HepG2 (cell line): ENCODE measurements at regions not wholly inside any gene's neighbourhood (a gene's known extent, or its start where the extent isn't known, plus 50 kb on each side); places are given as distances from the start of the nearest gene placed in this dataset.
A peak's percentile ranks its signal among the peaks of the same experiment; 100 is the strongest.

Experiments used
- ARID3A ChIP-seq: IDR thresholded peaks from 2 replicates; pipeline ENCODE4 v1.6.1; 2012; ENCODE audit warnings: low read depth, low read length, improper control_type of control experiment
- ASH2L ChIP-seq: fragments of 300-600, 200-600 bp; sonication (generic); IDR thresholded peaks from 2 replicates; pipeline ENCODE4 v1.7.0; 2017; ENCODE audit warnings: low read depth, mild to moderate bottlenecking, moderate library complexity, mixed read lengths, low read length; ENCODE audit not compliant: insufficient read length
- DRAP1 ChIP-seq: IDR thresholded peaks from 2 replicates; pipeline ENCODE4 v1.6.1; 2016; ENCODE audit warnings: missing genetic modification reagents, missing compliant biosample characterization
- HNF4A ChIP-seq: sonication (generic); formaldehyde crosslinking; IDR thresholded peaks from 2 replicates; pipeline ENCODE4 v1.4.0; 2020; ENCODE audit warnings: missing genetic modification reagents
- ISX ChIP-seq: sonication (generic); formaldehyde crosslinking; conservative IDR thresholded peaks from 2 replicates; pipeline ENCODE4 v1.5.0; 2020; ENCODE audit warnings: missing genetic modification reagents
- MED1 ChIP-seq: sonication (generic); formaldehyde crosslinking; IDR thresholded peaks from 2 replicates; pipeline ENCODE4 v1.4.0; 2020; ENCODE audit warnings: missing genetic modification reagents
- NR2C2 ChIP-seq: sonication (generic); formaldehyde crosslinking; IDR thresholded peaks from 2 replicates; pipeline ENCODE4 v1.4.0; 2020; ENCODE audit warnings: missing genetic modification reagents, mild to moderate bottlenecking, moderate library complexity, borderline replicate concordance
- NRL ChIP-seq: sonication (generic); formaldehyde crosslinking; IDR thresholded peaks from 2 replicates; pipeline ENCODE4 v1.5.0; 2020; ENCODE audit warnings: missing genetic modification reagents, mild to moderate bottlenecking, moderate library complexity, borderline replicate concordance
- SRSF9 ChIP-seq: fragments of 200-400 bp; formaldehyde crosslinking; IDR thresholded peaks from 2 replicates; pipeline ENCODE4 v1.6.1; 2018; ENCODE audit warnings: borderline replicate concordance, mild to moderate bottlenecking, low read depth, low read length; ENCODE audit not compliant: insufficient read depth, poor library complexity, severe bottlenecking
- TRAFD1 ChIP-seq: sonication (generic); formaldehyde crosslinking; IDR thresholded peaks from 2 replicates; pipeline ENCODE4 v1.5.1; 2020; ENCODE audit warnings: missing genetic modification reagents, mild to moderate bottlenecking, borderline replicate concordance
- ZFP37 ChIP-seq: sonication (generic); formaldehyde crosslinking; IDR thresholded peaks from 2 replicates; pipeline ENCODE4 v1.4.0; 2020; ENCODE audit warnings: missing genetic modification reagents, borderline replicate concordance
- ZNF143 ChIP-seq: sonication (generic); formaldehyde crosslinking; IDR thresholded peaks from 2 replicates; pipeline ENCODE4 v1.4.0; 2020; ENCODE audit warnings: missing genetic modification reagents
- ZNF333 ChIP-seq: sonication (generic); formaldehyde crosslinking; IDR thresholded peaks from 2 replicates; pipeline ENCODE4 v1.4.0; 2020; ENCODE audit warnings: mild to moderate bottlenecking, missing genetic modification reagents, borderline replicate concordance
- ZNF546 ChIP-seq: sonication (generic); formaldehyde crosslinking; conservative IDR thresholded peaks from 2 replicates; pipeline ENCODE4 v1.8.1; 2023; ENCODE audit warnings: mild to moderate bottlenecking, missing genetic modification reagents
- ZNF790 ChIP-seq: sonication (generic); formaldehyde crosslinking; IDR thresholded peaks from 2 replicates; pipeline ENCODE4 v1.8.0; 2022; ENCODE audit warnings: missing genetic modification reagents, mild to moderate bottlenecking, borderline replicate concordance
- ZNF816 ChIP-seq: sonication (generic); formaldehyde crosslinking; IDR thresholded peaks from 2 replicates; pipeline ENCODE4 v1.8.0; 2022; ENCODE audit warnings: missing genetic modification reagents, mild to moderate bottlenecking, borderline replicate concordance
- ZNF839 ChIP-seq: sonication (generic); formaldehyde crosslinking; IDR thresholded peaks from 2 replicates; pipeline ENCODE4 v1.4.0; 2020; ENCODE audit warnings: missing genetic modification reagents, mild to moderate bottlenecking, borderline replicate concordance
- ZSCAN9 ChIP-seq: IDR thresholded peaks from 2 replicates; pipeline ENCODE4 v1.6.1; 2016; ENCODE audit warnings: borderline replicate concordance
- TF ChIP-seq, protein P1 (sequence below): sonication (generic); formaldehyde crosslinking; IDR thresholded peaks from 2 replicates; pipeline ENCODE4 v1.8.0; 2023; ENCODE audit warnings: mild to moderate bottlenecking, missing genetic modification reagents
- TF ChIP-seq, protein P2 (sequence below): sonication (generic); formaldehyde crosslinking; IDR thresholded peaks from 2 replicates; pipeline ENCODE4 v1.9.0; 2021; ENCODE audit warnings: missing genetic modification reagents, mild to moderate bottlenecking, borderline replicate concordance
- TF ChIP-seq, protein P3 (sequence below): sonication (generic); formaldehyde crosslinking; IDR thresholded peaks from 2 replicates; pipeline ENCODE4 v1.4.0; 2020; ENCODE audit warnings: missing genetic modification reagents

DNA sequence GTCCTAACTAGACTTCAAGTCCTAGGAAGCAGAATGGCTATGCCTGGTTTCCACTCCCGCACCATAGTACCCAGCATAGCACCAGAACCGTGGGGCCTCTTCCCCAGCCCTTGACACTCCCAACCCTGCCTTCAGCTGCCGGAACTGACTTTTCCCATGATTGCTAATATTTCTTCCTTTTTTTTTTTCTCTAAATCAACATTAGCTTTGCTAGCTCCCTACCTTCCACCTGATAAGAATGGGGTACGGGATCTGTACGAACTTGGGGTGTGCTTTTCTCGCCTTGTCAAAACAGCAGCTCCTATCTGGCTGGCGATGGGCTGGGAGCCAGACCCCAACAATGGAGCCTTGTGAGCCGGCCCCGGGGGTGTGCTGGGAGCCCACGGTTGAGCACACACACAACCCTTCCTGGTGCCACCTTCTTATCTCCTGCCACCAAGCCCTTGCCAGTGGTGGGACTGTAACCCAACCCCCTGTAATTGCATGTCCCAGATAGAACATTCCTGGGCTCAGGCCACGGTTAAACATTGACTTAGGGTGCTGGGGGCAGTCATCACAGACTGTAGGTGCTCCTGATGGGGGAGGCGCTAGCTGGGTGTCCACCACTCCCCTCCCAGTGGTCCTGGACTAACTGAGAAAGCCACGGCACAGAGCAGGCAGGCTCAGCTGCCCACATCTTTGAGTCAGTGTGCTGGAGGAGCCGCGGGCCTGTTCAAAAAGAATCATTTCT lies 213.0 kb upstream of the HAAO start (continued):
- TF ChIP-seq ZNF546 (CRISPR knock-in tag), result peak; percentile 75; the same call in 1 of the 2 replicates
- peak; percentile 93 for TF ChIP-seq DRAP1 (CRISPR knock-in tag)
- TF ChIP-seq, protein P1, sequence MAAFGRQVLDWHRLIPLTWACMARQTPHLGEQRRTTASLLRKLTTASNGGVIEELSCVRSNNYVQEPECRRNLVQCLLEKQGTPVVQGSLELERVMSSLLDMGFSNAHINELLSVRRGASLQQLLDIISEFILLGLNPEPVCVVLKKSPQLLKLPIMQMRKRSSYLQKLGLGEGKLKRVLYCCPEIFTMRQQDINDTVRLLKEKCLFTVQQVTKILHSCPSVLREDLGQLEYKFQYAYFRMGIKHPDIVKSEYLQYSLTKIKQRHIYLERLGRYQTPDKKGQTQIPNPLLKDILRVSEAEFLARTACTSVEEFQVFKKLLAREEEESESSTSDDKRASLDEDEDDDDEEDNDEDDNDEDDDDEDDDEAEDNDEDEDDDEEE (CRISPR knock-in tag), result peak; percentile 71; the same call in 1 of the 2 replicates
- no peak; the same call in 1 of the 2 replicates for TF ChIP-seq ZFP37 (CRISPR knock-in tag)
- TF ChIP-seq, protein P2, sequence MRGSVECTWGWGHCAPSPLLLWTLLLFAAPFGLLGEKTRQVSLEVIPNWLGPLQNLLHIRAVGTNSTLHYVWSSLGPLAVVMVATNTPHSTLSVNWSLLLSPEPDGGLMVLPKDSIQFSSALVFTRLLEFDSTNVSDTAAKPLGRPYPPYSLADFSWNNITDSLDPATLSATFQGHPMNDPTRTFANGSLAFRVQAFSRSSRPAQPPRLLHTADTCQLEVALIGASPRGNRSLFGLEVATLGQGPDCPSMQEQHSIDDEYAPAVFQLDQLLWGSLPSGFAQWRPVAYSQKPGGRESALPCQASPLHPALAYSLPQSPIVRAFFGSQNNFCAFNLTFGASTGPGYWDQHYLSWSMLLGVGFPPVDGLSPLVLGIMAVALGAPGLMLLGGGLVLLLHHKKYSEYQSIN (CRISPR knock-in tag), result no peak
- peak; percentile 75; the same call in 1 of the 2 replicates for TF ChIP-seq ZNF839 (CRISPR knock-in tag)
- TF ChIP-seq ZNF143 (CRISPR knock-in tag), result peak; percentile 69
- no peak for TF ChIP-seq ARID3A
- TF ChIP-seq ZNF790, result no peak
- TF ChIP-seq ZNF816, result no peak
- peak; percentile 80; the same call in 1 of the 2 replicates for TF ChIP-seq ZSCAN9 (CRISPR knock-in tag)
- TF ChIP-seq ASH2L, result peak; percentile 63
- TF ChIP-seq, protein P3, sequence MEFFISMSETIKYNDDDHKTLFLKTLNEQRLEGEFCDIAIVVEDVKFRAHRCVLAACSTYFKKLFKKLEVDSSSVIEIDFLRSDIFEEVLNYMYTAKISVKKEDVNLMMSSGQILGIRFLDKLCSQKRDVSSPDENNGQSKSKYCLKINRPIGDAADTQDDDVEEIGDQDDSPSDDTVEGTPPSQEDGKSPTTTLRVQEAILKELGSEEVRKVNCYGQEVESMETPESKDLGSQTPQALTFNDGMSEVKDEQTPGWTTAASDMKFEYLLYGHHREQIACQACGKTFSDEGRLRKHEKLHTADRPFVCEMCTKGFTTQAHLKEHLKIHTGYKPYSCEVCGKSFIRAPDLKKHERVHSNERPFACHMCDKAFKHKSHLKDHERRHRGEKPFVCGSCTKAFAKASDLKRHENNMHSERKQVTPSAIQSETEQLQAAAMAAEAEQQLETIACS (CRISPR knock-in tag), result no peak
- no peak for TF ChIP-seq NR2C2
- peak; percentile 62 for TF ChIP-seq HNF4A (CRISPR knock-in tag)
- TF ChIP-seq MED1 (CRISPR knock-in tag), result peak; percentile 92
- no peak for TF ChIP-seq ZNF333 (CRISPR knock-in tag)
- TF ChIP-seq TRAFD1, result no peak; the same call in 1 of the 2 replicates
- no peak for TF ChIP-seq SRSF9
- peak; percentile 68; the same call in 1 of the 2 replicates for TF ChIP-seq NRL
- no peak for TF ChIP-seq ISX (CRISPR knock-in tag)
